Fibroblast of peridontal ligament (primary cell): ENCODE measurements at regions not wholly inside any gene's neighbourhood (a gene's known extent, or its start where the extent isn't known, plus 50 kb on each side); places are given as distances from the start of the nearest gene placed in this dataset.

Source experiments
- DNase-seq: peaks from one replicate; pipeline ENCODE4 v3.0.0-alpha.2; 2010; ENCODE audit errors: extremely low read depth

- DNase-seq: no peak
Observed at GRCh38 chr11:109553284-109553683, 131.3 kb downstream of the C11orf87 start.

GRCh38 chr11:109554951-109555350 lies 133.0 kb downstream of the C11orf87 start:
- DNase-seq: no peak

DNA sequence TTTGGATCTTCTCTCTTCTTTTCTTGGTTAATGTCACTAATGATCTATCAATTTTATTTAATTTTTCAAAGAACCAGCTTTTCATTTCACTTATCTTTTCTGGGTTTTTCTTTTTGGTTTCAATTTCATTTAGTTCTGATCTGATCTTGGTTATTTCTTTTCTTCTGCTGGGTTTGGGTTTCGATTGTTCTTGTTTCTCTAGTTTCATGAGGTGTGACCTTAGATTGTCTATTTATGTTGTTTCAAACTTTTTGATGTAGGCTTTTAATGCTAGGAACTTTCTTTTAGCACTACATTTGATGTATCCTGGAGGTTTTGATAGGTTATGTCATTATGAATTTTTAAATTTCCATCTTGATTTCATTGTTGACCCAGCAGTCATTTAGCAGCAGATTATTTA lies 142.3 kb downstream of the C11orf87 start:
- DNase-seq: no peak

GRCh38 chr11:109582470-109582869 lies 160.5 kb downstream of the C11orf87 start:
- no peak for DNase-seq

GRCh38 chr11:109584001-109584972 lies 162.3 kb downstream of the C11orf87 start:
- peak; percentile 16 for DNase-seq

- no peak for DNase-seq
Observed at GRCh38 chr11:109586789-109587188, 164.8 kb downstream of the C11orf87 start.

DNA sequence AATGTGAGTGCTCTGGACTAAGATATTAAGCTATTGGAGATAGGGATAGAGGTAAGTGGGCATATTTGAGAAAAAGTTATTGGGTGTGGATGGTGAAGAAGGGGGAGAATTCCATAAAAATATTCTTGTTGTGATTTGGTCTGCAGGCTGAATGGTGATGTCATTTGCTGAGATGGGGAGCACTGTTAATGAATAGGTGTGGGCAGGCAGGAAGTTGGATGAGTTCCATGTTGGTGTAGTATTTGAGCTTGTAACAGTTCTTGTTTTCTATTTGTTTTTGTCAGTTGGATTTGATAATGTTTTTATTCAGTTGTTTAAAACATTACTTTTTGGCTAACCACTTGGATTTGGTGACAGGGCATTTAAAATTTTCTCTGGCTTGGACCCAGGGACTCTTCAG lies 168.8 kb downstream of the C11orf87 start:
- no peak for DNase-seq

GRCh38 chr11:109597336-109597735 lies 175.3 kb downstream of the C11orf87 start:
- no peak for DNase-seq

- peak; percentile 16 for DNase-seq
Observed at GRCh38 chr11:109604481-109605400, 182.8 kb downstream of the C11orf87 start.

DNA sequence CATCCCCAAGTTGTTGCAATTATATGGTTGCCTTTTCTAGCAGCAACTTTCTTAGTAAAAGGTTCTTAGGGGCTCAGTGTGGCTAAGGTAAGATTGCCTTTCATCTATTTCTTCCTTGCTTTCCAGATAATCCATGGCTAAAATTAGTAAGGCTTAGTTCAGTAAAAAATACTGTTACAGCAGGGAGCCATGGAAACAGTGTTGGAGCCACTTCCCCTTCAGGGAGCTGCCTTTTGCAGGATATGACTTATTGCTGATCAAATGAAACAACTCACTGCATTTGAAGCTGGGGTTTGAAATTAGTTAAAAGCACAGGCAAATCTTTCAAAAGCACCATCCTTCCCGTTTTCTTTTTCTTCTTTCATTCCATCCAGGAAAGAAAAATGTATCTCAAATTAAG lies 184.3 kb downstream of the C11orf87 start:
- DNase-seq: no peak

GRCh38 chr11:109609454-109610185 lies 187.6 kb downstream of the C11orf87 start:
- DNase-seq: no peak

DNA sequence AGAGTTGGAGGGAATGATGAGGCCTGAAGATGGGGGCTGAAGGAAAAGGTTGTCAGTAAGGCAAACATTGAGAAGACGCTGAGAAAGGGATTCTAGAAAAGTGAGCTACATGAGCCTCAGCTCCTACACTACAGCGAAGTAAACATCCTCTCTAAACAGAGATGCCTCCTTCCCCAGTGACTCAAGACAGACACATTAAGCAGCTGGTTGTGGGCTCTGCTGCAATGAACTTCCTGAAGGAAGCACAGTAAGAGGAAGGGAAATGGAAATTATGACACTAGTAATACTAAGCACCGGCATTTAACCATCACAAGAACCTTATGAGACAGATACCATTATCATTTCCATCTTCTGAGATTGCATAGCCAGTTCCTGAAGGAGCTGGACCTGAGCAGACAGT lies 190.5 kb downstream of the C11orf87 start:
- DNase-seq: no peak

GRCh38 chr11:109619498-109619897 lies 197.5 kb downstream of the C11orf87 start:
- DNase-seq: no peak

DNA sequence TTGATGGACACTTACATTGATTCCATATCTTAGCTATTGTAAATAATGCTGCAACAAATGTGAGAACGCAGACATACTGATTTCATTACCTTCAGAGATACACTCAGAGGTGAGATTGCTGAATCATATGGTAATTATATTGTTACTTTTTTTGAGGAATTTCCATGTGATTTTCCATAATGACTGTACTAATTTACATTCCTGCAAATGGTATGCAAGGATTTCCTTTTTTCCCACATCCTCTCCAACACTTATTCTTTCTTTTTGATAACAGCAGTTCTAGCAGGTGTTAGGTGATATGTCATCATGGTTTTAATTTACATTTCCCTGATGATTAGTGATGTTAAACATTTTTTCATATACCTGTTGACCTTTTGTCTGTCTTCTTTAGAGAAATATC lies 207.7 kb downstream of the C11orf87 start:
- DNase-seq: no peak

DNA sequence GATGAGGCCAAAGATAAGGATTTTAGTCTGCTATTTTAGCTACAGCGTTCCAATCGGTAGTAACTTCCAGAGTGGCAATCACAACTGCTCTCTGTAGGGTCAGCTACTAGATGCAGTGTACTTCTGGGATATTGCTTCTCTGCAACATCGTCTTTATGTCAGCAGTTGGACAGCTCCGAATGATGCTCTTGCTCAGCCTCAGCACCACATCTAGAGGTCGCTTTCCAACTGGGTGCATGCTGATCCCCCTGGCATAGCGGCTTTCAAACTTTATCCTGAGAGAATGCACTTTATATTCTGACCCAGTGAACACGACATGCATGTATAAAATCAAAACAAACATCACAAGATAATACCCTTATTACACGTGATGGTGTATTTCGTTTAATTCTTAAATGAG lies 219.6 kb downstream of the C11orf87 start:
- DNase-seq: peak; percentile 24

GRCh38 chr11:109644152-109644551 lies 222.2 kb downstream of the C11orf87 start:
- DNase-seq: peak; percentile 1

GRCh38 chr11:109648804-109649203 lies 226.8 kb downstream of the C11orf87 start:
- DNase-seq: no peak

- no peak for DNase-seq
Observed at GRCh38 chr11:109654091-109654490, 232.1 kb downstream of the C11orf87 start.

- no peak for DNase-seq
Observed at GRCh38 chr11:109658190-109658589, 236.2 kb downstream of the C11orf87 start.

GRCh38 chr11:109667719-109668118 lies 245.7 kb downstream of the C11orf87 start:
- DNase-seq: no peak

DNA sequence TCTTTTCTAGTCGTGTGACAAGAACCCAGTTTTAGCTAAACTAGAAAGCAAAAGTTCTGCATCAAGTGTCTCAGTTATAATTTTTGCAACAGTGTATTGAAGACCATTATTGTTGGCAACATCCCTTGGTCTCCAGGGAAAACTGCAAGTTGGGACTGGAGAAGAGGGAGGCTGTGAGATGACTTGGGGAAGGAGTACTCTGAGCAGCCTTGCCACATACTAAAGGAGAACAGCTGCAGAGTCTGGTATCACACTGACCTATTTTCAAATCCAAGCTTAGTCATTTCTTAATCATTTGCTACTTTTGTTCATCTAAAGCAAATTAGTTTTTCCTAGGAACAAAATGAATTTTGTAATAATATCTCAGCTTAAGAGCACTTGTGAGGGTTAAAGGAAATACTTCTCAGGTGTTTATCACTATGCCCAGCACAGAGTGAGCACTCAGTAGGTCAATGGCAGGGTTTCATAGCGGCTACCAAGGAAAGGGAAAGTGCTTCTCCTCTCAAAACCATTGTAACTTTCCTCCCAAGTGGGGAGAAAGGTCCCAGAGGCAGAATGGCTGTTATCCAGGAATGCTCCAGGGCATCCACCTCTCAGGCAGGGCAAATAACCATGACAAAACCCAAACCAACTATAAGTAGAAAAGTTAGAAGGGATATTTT lies 247.1 kb downstream of the C11orf87 start:
- peak; percentile 12 for DNase-seq
